Neural cell (in vitro differentiated cells): ENCODE measurements at regions not wholly inside any gene's neighbourhood (a gene's known extent, or its start where the extent isn't known, plus 50 kb on each side); places are given as distances from the start of the nearest gene placed in this dataset.

ENCODE experiments used
- H2AFZ ChIP-seq: fragments of 200-600, 300-800 bp; sonication (generic), shearing (Covaris generic); 2 replicates; pipeline ENCODE4 v1.6.0; 2014; ENCODE audit warnings: low read depth, mild to moderate bottlenecking, antibody characterized with exemption, low read length, moderate library complexity
- H3F3A ChIP-seq: fragments of 200-600 bp; shearing (Covaris generic); 2 replicates; pipeline ENCODE4 v1.6.1; 2016; ENCODE audit warnings: mild to moderate bottlenecking, moderate library complexity, mixed read lengths, antibody characterized with exemption, low read length; ENCODE audit not compliant: insufficient read depth, poor library complexity, severe bottlenecking
- H3K27ac ChIP-seq: fragments of 200-600, 300-800 bp; sonication (generic), shearing (Covaris generic); 2 replicates; pipeline ENCODE4 v1.5.1; 2014; ENCODE audit warnings: mild to moderate bottlenecking, low read length, moderate library complexity
- H3K27me3 ChIP-seq: fragments of 300-800, 200-600 bp; sonication (generic), shearing (Covaris generic); 2 replicates; pipeline ENCODE4 v1.6.0; 2014; ENCODE audit warnings: mild to moderate bottlenecking, low read depth, low read length, moderate library complexity; ENCODE audit not compliant: insufficient read depth
- H3K36me3 ChIP-seq: fragments of 300-800, 200-600 bp; sonication (generic), shearing (Covaris generic); 2 replicates; pipeline ENCODE4 v1.5.1; 2014; ENCODE audit warnings: mild to moderate bottlenecking, antibody characterized with exemption, low read length, moderate library complexity; ENCODE audit not compliant: insufficient read depth
- H3K4me2 ChIP-seq: fragments of 300-800, 200-600 bp; sonication (generic), shearing (Covaris generic); 2 replicates; pipeline ENCODE4 v1.6.0; 2014; ENCODE audit warnings: mild to moderate bottlenecking, low read length
- H3K4me3 ChIP-seq: fragments of 300-800, 200-600 bp; sonication (generic), shearing (Covaris generic); 2 replicates; pipeline ENCODE4 v1.5.1; 2014; ENCODE audit warnings: mild to moderate bottlenecking, low read length, moderate library complexity
- H3K79me2 ChIP-seq: fragments of 200-600 bp; shearing (Covaris generic); replicated peaks from 2 replicates; pipeline ENCODE4 v1.6.0; 2014; ENCODE audit warnings: mild to moderate bottlenecking, low read length, moderate library complexity; ENCODE audit not compliant: insufficient read depth
- H3K9ac ChIP-seq: fragments of 300-800, 200-600 bp; sonication (generic), shearing (Covaris generic); 2 replicates; pipeline ENCODE4 v1.6.1; 2016; ENCODE audit warnings: mild to moderate bottlenecking, low read length, mixed read lengths
- H3K9me2 ChIP-seq: fragments of 200-600 bp; shearing (Covaris generic); 2 replicates; pipeline ENCODE4 v1.6.1; 2016; ENCODE audit warnings: mild to moderate bottlenecking, low read length, mixed read lengths; ENCODE audit not compliant: insufficient read depth
- H3K9me3 ChIP-seq: fragments of 200-600, 300-800 bp; sonication (generic), shearing (Covaris generic); 2 replicates; pipeline ENCODE4 v1.6.1; 2016; ENCODE audit warnings: mild to moderate bottlenecking, mixed run types, low read length, moderate library complexity, mixed read lengths
- H4K20me1 ChIP-seq: fragments of 200-600 bp; shearing (Covaris generic); 2 replicates; pipeline ENCODE4 v1.6.1; 2016; ENCODE audit warnings: mild to moderate bottlenecking, mixed run types; ENCODE audit not compliant: insufficient read depth
- CTCF ChIP-seq: fragments of 450-650 bp; IDR thresholded peaks from 2 replicates; pipeline ENCODE4 v1.5.1; 2014; ENCODE audit warnings: antibody characterized with exemption, mild to moderate bottlenecking, moderate library complexity; ENCODE audit not compliant: poor library complexity, severe bottlenecking
- EP300 ChIP-seq: fragments of 450-650 bp; conservative IDR thresholded peaks from 2 replicates; pipeline ENCODE4 v1.6.1; 2014; ENCODE audit warnings: antibody characterized with exemption, mild to moderate bottlenecking, moderate library complexity; ENCODE audit not compliant: poor library complexity, severe bottlenecking
- EZH2 ChIP-seq: fragments of 200-600, 300-800 bp; shearing (Covaris generic), sonication (generic); IDR thresholded peaks from 2 replicates; pipeline ENCODE4 v1.6.1; 2014; ENCODE audit warnings: antibody characterized with exemption, low read length, borderline replicate concordance, mild to moderate bottlenecking; ENCODE audit not compliant: insufficient read depth, poor library complexity, severe bottlenecking
- MXI1 ChIP-seq: fragments of 450-650 bp; conservative IDR thresholded peaks from 2 replicates; pipeline ENCODE4 v1.6.1; 2014; ENCODE audit warnings: antibody characterized with exemption, mild to moderate bottlenecking; ENCODE audit not compliant: poor library complexity, severe bottlenecking
- POLR2AphosphoS5 ChIP-seq: IDR thresholded peaks from 2 replicates; pipeline ENCODE4 v1.6.1; 2012
- RAD21 ChIP-seq: fragments of 450-650 bp; conservative IDR thresholded peaks from 2 replicates; pipeline ENCODE4 v1.6.1; 2014; ENCODE audit warnings: antibody characterized with exemption, mild to moderate bottlenecking, moderate library complexity
- REST ChIP-seq: IDR thresholded peaks from 2 replicates; pipeline ENCODE4 v1.6.1; 2012; ENCODE audit warnings: borderline replicate concordance
- SMC3 ChIP-seq: fragments of 450-650 bp; conservative IDR thresholded peaks from 2 replicates; pipeline ENCODE4 v1.6.1; 2014; ENCODE audit warnings: antibody characterized with exemption, mild to moderate bottlenecking, moderate library complexity; ENCODE audit not compliant: poor library complexity
- TAF1 ChIP-seq: IDR thresholded peaks from 2 replicates; pipeline ENCODE4 v1.6.1; 2012; ENCODE audit warnings: low read depth

GRCh38 chr11:96761451-96761850 lies 371.6 kb downstream of the JRKL start:
- Histone ChIP-seq H2AFZ (no peak overlapping the region), H3K27ac (no peak overlapping the region), H3K4me3 (no peak overlapping the region), H3K9me3 (no peaks in the 10 kb centered on the region), H3K9me2 (no peaks in the 10 kb centered on the region), H3K4me2 (no peak overlapping the region), H3K9ac (no peak overlapping the region), H3K79me2 (no peaks in the 10 kb centered on the region), H4K20me1 (no peaks in the 10 kb centered on the region), H3K27me3 (no peaks in the 10 kb centered on the region), H3K36me3 (no peaks in the 10 kb centered on the region), H3F3A (no peaks in the 10 kb centered on the region)
- no peak for TF ChIP-seq EP300
- no peak for TF ChIP-seq POLR2AphosphoS5
- TF ChIP-seq SMC3: no peak
- TF ChIP-seq TAF1: no peak
- TF ChIP-seq CTCF: no peak
- TF ChIP-seq MXI1: no peak
- TF ChIP-seq REST: no peak
- no peak for TF ChIP-seq EZH2
- no peak for TF ChIP-seq RAD21

GRCh38 chr11:96763244-96763643 lies 373.4 kb downstream of the JRKL start:
- Histone ChIP-seq H3K9ac (no peak overlapping the region), H3K4me2 (no peak overlapping the region), H3K79me2 (no peaks in the 10 kb centered on the region), H3K4me3 (no peak overlapping the region), H3K36me3 (no peaks in the 10 kb centered on the region), H3F3A (no peaks in the 10 kb centered on the region), H3K27me3 (no peaks in the 10 kb centered on the region), H3K27ac (no peak overlapping the region), H3K9me2 (no peaks in the 10 kb centered on the region), H3K9me3 (no peaks in the 10 kb centered on the region), H4K20me1 (no peaks in the 10 kb centered on the region), H2AFZ (no peak overlapping the region)
- TF ChIP-seq EP300 (no peak), EZH2 (no peak), TAF1 (no peak), SMC3 (no peak), REST (no peak), POLR2AphosphoS5 (no peak), MXI1 (no peak), CTCF (no peak), RAD21 (no peak)
